ENCODE measurements at regions not wholly inside any gene's neighbourhood (a gene's known extent, or its start where the extent isn't known, plus 50 kb on each side); places are given as distances from the start of the nearest gene placed in this dataset.
A peak's percentile ranks its signal among the peaks of the same experiment; 100 is the strongest.
"Not testable (repeated sequence)": the region's sequence is repeated elsewhere in the genome, so short reads cannot be mapped to it uniquely, and the experiment has no call there.

- DNase-seq, result no peak
Measured at GRCh38 chr3:147152476-147152875, 253.9 kb downstream of the ZIC4 start.

- DNase-seq, result no peak
Measured at GRCh38 chr3:147141516-147142288, 264.6 kb downstream of the ZIC4 start.

- DNase-seq, result no peak
Measured at GRCh38 chr3:147139341-147139740, 267.0 kb downstream of the ZIC4 start.

GRCh38 chr3:147132168-147132567 lies 274.2 kb downstream of the ZIC4 start:
- DNase-seq, result no peak

DNA sequence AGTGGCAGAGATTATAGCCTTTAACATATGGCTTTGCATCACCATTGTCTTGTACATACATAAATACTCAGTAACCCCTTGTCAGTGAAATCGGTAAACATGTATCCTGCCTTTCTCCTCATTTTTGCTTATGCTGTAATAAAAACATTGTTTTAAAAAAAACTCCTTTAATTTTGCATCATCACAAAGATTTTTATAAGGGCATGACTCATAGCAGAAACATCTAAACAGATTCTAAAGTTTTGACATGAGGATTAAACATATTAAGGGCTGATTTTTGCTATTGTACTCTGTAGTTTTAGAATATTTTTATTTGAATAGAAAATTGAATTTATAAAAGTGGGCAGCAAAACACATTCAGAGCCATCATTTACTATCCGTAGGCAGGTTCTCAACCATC lies 275.9 kb downstream of the ZIC4 start:
- no peak for DNase-seq

DNA sequence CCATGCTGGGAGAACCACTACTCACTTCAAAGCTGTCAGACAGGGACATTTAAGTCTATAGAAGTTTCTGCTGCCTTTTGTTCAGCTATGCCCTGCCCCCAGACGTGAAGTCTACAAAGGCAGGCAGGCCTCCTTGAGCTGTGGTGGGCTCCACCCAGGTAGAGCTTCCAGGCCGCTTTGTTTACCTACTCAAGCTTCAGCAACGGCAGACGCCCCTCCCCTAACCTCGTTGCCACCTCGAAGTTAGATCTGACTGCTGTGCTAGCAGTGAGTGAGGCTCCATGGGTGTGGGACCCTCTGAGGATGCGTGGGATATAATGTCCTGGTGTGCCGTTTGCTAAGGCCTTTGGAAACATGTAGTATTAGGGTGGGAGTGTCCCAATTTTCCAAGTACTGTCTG lies 276.7 kb downstream of the ZIC4 start:
- DNase-seq, result no peak

DNA sequence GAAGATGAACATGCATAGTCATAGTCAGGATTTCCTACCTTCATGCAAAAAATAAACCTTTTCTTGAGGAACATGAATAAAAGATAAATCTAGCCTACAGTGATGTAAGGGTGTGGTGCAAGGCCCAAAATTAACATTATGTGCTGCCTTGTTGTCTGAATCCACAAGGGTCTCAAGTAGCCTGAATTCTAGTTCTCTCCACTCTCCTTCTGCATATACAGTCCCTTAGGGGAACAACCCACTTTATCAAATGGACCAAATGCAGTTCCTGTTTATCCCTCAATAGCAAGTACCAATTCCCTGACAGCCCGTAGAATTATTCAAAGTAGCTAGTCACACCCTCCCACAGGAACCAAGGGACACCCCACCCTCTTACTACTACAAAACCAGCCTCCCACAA lies 284.0 kb downstream of the ZIC4 start:
- no peak for DNase-seq

DNA sequence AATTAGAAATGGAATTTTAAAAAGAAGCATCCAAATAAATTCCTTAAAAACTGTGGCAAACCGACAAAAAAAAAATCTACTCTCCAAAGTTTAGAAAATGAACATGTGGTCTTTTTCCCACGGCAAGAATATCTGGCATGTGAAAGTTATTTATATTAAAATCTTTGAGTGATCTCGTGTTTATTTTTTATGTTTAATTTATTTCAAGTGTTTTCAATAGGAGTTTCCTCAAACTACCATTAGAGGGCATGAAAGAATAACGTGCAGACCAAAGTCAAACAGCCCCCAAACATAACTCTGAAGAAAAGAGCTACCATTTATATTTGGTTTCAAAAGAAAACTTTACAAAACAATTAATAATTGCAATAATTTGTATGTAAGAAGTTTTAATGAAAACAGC lies 286.4 kb downstream of the ZIC4 start:
- peak; percentile 39 for DNase-seq

DNA sequence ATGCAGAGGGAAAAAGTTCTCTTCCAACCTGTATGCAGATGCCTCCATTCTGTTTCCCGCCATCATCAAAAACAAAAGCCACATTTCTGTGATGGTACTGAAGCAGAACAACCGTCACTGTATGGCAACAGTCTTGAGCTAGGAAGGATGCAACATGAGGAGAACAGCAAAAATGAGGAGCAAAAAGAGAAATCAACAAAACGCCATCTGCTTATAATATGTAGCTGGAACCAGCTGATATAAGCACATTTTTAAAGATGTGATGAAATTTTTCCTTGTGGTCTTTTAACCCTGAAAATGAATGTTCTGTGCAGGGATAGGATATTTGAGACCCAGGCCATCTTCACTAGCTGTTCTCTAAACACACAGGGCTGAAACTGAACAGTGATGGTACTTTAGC lies 287.0 kb downstream of the ZIC4 start:
- no peak for DNase-seq

GRCh38 chr3:147118611-147119010 lies 287.7 kb downstream of the ZIC4 start:
- no peak for DNase-seq

DNA sequence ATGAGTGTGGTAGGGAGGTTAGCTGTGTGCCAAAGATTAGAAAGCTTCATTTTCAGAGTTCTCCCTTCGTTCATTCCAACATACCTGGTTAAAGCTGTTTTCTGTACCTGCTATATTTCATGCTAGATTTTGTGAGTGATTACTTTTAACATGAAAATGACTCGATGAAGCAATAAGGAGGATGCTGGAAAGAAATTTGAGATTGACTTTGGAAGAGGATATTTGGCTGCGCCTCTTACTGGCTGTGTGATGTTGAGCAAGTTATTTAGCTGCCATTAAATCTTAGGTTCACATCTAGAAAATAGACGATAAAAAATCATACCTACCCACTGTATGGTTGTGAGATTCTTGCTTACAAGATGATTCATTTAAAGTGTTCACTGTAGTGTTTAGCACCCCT lies 288.7 kb downstream of the ZIC4 start:
- no peak for DNase-seq

DNA sequence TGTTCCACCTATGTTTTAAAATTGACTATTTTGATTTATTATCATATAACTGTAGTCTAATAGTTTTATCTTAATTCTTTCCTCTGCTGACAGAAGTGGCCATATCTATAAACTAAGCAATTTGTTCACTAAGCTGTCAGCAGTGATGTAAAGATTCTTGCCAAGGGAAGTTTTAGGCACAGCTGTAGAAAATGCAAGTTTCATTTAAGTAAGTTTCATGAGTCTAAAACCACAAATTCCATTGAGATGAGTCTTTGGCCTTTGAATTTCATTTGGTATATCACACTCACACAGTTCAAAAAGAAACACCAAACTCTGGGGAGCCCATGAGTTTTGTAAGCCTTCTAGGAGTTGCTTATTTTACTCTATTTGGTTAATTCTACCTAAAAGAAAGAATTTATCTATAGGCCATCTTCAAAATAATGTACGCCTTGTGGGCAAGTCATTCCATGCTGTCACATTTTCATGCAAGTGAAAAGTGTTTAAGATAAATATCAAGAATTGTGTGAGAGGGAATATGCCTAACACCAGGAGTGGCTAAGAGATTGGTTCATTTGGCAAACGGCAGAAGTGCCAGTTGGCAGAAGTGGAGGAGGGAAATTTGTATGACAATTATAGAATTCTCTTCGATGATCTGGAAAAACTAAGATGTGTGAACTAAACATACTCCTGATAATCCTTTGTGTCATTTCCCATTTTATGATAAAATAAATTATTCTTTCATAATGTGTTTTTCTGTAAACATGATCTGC lies 292.9 kb downstream of the ZIC4 start:
- no peak for DNase-seq

DNA sequence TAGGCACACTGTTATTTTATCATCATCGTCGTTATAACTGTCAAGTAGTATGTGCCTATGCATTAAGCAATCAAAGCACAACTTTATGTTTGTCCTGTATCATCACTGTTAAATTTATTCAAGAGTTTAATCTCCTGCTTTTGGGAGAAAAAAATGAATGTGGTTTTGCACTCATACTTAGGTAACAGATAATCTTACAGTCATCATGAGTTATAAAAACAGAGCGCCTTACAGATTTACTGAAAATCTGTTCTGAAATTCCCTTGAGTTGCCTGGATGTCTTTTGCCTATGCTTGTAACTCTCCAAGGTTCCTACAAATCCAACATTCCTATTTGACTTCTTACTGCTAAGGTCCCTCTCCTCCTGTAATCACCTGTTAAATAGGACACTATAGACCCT lies 307.3 kb downstream of the ZIC4 start:
- no peak for DNase-seq

DNA sequence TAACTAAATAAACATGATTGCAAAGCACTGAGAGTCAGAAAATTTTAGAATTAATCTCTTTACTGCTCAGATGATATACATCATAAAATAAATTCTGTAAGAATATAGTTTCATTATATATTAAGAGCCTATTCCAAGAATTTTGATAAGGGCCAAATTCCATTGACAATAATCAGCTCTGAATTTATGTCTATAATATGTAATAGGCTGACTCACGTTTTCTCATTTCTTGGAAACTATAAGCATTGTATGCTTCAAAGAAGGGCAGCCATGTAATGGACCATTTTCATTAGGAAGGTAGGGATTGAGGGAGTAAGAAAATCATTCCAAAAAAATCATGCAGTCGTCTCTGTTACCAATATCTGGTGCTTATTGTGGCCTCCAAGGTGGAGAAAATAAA lies 315.9 kb downstream of the ZIC4 start:
- DNase-seq, result no peak

DNA sequence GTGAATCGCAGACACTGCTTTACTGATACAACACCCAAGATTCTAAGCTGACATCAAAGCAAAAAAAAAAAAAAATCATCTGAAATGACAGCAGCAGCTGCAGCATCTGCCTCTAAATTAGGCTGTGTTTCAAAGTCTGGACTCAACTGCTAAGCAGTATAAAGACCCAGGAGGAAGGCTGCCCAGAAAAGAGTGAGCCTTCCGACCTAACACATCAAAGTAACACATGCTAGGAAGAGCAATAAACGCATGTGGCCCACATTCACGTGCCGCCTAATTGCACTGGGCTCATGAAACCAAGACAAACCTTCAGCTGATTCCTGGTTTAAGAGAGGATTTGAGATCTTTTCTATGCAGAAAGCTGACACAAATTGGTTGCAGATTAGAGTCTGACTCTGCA lies 317.1 kb downstream of the ZIC4 start:
- peak; percentile 19 for DNase-seq

DNA sequence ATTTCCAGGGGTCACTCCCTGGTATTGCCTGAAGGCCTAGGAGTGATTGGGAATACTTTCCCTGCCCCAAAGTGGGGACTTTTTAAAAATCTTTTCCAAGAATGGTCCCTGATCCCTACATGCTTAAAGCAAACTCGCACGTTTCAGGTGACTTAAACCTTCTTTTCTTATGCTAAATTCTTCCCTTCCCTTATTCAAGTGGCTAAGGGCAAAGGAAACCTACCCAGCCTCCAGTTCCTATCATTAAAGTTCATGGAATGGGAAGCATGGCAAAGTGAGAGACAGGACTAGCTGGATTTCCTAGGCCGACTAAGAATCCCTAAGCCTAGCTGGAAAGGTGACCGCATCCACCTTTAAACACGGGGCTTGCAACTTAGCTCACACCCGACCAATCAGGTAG lies 346.8 kb downstream of the ZIC4 start:
- DNase-seq, result not testable (repeated sequence)

DNA sequence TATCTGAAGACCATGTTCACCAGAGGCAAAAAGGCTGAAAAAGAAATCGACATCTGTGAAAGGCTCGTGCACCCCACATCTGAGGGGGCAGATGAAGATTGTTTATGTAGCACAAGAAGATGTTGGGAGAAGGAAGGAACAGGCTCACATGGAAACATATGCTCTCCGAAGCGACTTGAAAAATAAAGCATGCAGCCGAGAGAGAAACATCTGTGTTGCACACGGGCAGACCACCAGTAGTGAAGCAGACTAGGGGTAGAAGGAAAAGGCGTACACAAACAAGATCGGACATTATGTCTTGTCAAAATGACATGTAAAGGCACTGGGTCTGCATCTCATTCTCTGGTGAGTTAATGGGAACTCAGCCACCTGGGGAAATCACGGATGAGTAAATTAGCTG lies 356.5 kb downstream of the ZIC4 start:
- no peak for DNase-seq

DNA sequence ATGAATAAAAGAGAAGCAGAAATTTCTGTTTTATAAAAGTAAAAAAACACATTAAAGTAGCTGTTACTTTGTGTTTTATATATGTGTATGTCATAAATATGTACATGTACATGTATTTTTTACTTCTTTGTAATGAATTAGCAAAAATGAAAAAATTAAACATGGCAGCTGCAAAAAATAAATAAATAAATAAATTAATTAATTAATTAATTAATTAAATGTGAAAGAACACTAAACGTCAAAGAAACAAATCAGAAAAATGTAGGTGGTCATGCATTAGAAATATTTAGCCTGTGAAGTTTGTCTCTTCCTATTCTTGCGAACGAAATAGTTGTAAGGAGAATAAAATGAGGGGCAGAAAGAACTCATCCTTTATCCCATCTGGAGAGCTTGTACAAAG lies 357.0 kb downstream of the ZIC4 start:
- no peak for DNase-seq

- DNase-seq, result no peak
Measured at GRCh38 chr3:147046916-147047315, 359.4 kb downstream of the ZIC4 start.

- DNase-seq, result no peak
Measured at GRCh38 chr3:147038481-147038880, 367.9 kb downstream of the ZIC4 start.

- DNase-seq, result no peak
Measured at GRCh38 chr3:147034359-147034758, 372.0 kb downstream of the ZIC4 start.

- DNase-seq, result no peak
Measured at GRCh38 chr3:147030274-147030673, 376.1 kb downstream of the ZIC4 start.

- no peak for DNase-seq
Measured at GRCh38 chr3:147015334-147015733, 391.0 kb downstream of the ZIC4 start.

DNA sequence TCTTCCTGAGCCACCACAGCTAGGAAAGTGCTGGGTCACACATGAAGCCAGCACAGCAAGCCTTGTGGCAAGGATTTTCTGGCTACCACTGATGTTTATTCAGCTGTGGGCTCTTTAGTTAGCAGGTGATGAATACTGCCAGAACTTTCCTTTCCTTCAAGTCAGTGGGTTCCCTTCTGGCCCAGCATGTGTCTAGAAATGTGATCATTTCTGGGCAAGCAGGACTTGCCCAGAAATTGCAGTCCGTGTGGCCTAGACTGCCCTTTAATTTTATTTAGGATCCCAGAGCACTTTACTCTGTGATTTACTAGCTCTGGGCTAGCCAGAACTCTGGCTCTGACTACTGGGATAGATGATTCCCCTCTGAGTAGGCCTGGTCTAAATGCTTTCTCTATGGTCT lies 397.5 kb downstream of the ZIC4 start:
- no peak for DNase-seq

DNA sequence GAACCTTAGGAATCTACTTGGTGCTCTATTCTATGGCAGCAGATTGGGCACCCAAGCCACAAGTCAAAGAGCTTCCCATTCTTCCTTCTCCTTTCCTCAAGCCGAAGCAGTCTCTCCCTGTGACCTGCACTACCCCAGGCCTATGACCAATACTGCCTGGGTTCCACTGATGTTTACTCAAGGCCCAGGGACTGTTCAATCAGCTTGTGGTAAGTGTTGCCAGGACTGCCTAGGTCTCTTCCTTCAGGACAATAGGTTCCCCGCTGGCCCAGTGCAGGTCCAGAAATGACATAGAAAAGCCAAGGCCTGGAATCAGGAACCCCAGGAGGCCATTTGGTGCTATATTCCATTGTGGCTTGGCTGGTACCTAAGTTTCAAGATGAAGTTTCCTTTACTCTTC lies 397.9 kb downstream of the ZIC4 start:
- no peak for DNase-seq
